Fibroblast of gingiva (primary cell): ENCODE measurements at regions not wholly inside any gene's neighbourhood (a gene's known extent, or its start where the extent isn't known, plus 50 kb on each side); places are given as distances from the start of the nearest gene placed in this dataset.
"Not testable (repeated sequence)": the region's sequence is repeated elsewhere in the genome, so short reads cannot be mapped to it uniquely, and the experiment has no call there.

Experiments used
- DNase-seq: peaks from one replicate; pipeline ENCODE4 v3.0.0-alpha.2; 2011; ENCODE audit warnings: low read depth

DNA sequence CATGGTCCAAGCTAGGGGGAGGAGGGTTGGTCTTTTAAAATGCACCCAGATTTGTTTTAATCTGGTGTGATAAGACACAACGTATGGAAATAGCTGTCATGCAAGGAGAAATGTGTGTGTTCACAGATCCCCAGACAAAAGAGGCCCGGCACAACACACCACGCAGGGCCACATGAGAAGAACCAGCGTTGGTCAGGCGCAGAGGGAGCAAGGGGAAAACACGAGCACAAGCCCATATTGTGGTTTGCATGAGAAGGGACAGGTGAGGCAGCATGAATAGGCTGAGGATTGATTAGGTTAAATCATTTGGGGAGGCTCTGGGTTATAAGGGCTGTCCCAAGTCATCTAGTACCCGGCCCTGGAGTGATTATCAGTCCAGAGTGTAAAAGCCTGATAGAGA, 272.5 kb upstream of the NCKAP5 start:
- DNase-seq = no peak

DNA sequence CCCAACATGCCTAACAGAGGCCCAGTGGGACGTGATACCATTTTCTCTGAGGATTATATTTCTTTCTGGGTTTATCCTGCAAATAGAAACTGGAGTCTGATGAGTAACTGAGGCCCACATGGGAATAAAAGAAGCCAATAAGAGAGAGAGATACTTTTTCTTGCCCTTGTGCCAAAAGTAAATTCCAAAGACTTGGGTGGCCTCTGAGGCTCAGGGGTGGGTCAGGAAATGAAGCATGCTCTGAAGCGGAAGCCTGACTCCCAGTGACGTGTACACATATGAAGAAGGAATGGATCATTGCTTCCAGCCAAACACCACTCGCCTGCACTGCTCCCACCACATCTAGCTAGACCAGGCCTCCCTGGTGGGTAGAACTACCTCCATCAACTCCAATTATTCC, 273.6 kb upstream of the NCKAP5 start:
- peak; percentile 68 for DNase-seq

DNA sequence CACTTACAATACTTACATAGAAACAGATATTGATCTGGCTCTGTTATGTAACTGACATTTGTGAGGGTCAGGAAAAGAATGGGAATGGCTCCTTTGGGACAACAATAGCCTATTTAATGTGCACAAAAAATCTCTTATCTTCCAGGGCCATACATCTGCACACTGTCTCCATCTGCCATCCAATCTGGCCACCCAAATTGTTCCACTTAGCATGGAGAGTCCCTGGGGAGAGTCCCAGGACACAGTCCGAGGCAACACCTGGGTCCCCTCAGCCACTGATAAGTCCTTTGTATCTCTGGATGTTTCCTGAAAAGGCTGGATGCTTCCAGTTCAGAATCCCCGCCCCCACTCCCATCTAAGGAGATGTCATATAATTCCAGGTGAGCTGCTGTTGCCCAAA, 274.2 kb upstream of the NCKAP5 start:
- no peak for DNase-seq

DNA sequence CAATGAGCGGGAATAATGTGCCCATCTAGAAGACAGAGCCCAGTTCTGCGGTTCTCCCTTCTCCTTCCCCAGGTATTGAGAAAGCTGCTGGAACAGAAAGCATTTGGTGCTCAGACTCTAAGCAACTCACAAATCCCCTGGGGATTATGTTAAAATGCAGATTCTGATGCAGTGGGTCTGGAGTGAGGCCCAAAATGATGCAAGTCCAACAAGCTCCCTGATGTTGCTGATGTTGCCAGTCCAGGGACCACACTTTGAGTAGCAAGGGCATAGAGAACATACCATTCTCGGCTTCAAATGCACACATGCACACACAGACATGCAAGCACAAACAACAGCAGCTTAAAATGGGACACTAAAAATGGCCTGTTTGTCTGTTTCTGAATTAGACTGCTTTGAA, 274.8 kb upstream of the NCKAP5 start:
- peak; percentile 67 for DNase-seq

DNA sequence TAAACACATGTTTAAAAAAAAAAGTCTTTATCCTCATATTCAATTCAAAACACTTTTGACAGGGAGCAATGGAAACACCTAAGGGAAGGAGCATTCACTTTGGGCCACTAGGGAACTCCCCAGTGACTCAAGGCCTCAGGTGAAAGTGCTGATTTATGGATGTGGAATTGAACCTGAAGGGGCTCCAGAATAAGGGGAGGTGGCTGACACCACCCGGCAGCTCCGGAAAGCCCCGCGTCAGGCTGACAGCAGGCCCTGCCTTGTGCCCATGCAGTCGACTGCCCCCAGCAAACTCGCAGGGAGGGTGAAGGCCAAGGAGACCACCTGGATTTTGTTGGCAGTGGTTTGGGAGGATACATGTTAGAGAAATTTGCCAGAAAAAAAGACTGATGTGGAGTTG, 275.3 kb upstream of the NCKAP5 start:
- no peak for DNase-seq

DNA sequence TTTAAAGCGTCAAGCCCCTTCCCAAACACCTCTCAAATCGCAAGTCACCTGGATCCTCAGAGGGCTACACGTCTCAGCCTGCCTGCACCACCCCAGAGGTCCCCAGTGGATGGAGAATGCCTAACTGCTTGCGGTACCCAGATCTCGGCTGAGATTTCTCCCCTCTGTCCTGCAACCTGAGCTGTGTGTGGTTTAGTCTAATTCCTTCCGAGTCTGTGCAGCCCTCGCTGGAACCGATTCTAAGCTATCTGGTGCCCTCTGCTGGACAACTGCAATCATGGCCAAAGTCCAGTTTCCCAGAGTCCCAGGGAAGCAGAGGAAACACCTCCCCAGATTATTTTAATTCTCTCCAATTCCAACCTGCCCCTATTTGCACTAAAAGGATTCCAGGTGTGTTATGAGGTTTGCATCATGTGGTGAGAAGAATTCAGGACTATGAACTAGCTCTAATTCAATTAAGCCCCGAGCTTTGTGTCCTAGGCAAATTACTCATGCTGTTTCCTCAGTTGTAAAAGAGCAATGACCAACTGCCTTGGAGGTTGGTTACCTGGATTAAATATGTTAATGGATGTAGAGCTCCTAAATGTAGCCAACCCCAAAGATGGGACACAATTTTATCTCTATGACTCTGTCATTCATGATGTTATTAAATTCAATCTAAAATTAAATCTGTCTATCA, 276.1 kb upstream of the NCKAP5 start:
- peak; percentile 45 for DNase-seq

DNA sequence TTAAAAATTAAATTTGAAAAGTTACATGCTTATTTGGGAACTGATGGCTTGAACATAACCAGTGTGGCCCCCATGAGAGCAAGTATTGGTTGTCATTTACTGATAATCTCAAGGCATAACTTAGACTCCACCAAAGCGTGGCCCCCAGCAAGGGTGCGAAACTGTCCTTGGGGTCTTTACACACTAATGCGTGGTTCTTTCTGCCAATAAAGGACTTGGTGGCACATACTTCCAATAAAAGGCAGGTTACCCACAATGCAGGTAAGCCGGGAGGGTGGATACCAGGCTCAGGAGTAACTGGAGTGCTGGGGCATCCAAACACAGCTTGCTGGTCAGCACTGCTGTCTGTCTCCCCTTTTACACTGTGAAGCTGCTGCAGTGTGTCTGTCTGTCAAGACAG, 278.2 kb upstream of the NCKAP5 start:
- no peak for DNase-seq

DNA sequence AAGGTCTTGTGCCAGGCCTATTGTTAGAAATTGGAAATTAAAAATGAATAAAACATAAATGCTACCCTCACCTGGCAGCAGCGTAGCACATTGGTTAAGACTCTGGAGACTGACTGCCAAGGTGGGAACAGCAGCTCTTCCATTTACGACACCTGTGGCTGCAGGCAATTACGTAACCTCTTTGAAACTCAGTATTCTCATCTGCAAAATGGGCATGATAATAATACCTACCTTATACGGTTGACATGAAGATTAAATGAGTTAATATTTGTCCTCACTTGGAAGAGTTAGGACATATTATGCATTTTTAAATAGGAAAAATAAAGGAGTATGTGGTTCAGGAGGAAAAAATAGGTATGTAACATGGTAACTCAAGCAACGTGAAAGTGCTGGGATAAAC, 279.3 kb upstream of the NCKAP5 start:
- DNase-seq = no peak

DNA sequence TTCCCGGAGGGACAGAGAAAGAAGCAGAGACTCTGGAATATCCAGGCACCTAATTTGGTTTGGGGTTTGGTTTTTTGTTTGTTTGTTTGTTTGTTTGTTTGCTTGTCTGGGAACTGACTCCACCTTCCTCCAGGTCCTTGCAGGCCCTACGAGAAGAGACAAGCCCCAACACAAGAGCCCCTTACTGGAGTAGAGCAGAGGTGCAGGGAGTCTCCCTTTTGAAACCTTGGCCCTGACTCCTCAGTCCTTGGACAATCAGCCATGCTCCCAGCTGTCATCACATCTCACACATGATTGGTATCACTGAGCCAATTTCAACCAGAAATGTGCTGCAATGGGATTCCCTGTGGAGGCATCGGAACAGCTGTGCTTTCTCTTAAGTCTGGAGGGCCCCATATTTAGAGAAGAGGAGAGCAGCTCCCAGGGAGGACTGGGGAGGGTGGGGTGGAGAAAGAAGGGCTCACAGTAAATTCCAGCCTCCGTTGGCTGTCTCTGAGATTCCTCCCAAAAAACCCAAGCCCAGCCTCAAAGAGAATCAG, 279.9 kb upstream of the NCKAP5 start:
- DNase-seq = no peak

DNA sequence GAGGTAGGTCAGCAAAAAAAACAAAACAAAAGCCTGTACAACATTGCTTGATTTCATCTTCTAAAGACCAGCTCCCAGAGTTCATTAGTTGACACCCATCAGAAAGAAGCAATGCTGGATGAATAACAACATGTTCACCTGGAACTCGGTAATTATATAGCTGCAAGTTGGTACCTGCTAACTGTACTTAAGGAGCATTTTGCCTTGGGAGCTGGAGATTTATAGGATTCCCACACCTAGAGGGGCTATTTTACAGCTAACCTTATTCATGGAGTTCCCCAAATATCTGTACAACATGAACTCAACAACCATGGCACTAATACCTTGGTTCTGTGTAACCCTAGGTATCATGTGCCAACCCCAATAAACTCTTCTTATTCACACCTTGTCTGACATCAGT, 281.1 kb upstream of the NCKAP5 start:
- no peak for DNase-seq

DNA sequence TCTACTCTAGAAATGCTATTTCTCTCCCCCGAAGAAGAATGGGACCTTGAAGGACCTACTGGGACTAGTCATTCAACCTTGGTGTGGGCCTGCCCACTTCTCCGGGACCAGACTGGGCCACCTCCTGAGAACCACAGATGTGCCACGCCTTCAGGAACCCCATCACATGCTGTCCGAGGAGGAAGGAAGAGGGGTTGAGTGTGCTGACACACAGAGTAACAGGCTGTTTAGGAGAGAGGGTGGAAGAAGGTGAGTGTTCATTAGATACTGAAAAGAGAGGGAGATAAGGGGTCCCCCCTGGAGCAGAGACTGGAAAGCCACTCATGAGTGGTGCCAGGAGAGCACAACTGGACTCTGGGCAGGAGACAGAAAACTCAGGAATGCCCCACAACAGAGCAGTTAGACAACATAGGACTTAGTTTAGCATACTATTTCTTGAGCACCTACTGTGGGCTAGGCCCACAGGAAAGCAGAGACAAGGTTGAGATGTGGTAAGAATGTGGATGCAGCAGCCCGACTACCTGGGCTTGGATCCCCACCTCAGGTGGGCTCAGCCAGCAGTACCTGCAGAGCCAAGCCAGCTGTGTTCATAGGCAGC, 286.4 kb upstream of the NCKAP5 start:
- no peak for DNase-seq

DNA sequence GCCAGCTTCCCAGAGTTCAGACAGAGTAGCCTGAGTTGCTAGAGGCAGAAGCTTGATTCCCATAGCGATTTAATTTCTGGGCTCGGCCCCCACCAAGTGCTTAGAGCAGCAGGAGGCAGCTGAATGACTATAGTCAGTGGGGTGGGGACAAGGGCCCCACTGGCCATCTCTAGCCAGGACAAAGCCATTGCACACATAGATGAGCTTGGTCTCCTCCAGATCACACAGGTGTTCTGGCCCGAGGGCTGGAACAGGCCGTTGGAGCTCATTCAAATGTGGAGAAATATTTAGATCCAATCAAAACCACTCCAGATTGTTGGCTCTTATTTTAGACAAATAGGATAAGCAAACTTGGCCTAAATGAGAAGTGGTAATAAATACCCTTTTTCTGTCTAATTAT, 287.3 kb upstream of the NCKAP5 start:
- DNase-seq = no peak

DNA sequence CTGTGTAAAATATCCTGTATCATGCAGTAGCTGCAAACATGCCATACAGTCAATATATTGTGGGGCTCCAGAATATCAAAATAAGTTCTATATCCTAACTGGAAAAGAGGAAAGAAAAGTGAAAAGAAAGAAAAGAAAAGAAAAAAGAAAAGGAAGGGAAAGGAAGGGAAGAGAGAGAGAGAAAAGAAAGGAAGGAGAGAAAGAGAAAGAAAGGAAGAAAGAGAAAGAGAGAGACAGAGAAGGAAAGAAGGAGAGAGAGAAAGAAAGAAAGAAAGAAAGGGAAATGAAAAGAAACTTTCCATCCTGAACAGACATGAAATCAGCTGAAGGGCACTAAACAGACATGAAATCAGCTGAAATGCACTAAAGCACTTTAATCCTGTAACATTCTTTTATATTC, 288.4 kb upstream of the NCKAP5 start:
- no peak for DNase-seq

DNA sequence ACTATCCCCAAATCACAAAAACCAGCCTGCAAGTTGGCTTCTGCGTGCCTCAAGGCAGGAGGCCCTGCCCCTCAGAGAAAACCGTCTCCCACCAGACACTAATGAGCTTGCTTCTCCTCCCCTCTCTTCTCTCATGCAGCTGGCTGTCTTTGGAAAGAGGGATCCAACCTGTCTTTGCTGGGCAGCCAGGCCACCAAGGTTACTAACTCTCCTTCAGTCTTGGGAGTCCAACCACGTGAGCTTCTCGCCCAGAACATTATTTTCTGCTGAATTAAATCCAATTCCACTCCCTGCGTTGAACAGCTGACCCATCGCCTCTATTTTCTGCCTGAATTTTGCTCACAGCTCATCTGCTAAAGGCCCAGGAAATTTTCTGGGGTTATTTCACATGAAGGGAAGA, 291.3 kb upstream of the NCKAP5 start:
- no peak for DNase-seq

DNA sequence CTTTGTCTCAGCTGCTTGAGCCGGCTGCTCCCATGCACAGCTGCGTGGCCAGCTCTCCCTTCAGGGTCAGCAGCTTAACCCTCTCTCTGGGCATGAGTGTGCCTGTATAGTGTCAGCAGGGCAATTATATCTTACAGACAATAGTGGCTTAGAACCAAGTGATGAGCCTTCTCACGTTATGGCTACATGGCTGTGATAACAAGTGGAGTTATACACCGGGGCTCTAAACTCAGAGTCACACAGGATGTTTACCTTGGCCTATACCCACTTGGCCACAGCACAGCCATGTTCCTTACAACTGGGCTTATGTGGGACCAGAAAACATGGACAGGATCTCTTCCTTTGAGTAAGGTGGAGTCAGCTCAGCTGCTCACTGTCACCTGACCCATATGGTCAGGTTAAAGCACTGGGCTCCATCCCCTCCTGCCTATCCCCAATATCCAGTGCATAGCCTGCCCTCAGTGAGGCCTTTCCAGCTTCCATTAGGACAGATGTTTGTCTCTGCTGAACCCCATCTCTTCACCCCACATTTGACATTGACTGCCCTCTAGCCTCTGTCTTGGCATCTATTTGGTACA, 294.2 kb upstream of the NCKAP5 start:
- no peak for DNase-seq

DNA sequence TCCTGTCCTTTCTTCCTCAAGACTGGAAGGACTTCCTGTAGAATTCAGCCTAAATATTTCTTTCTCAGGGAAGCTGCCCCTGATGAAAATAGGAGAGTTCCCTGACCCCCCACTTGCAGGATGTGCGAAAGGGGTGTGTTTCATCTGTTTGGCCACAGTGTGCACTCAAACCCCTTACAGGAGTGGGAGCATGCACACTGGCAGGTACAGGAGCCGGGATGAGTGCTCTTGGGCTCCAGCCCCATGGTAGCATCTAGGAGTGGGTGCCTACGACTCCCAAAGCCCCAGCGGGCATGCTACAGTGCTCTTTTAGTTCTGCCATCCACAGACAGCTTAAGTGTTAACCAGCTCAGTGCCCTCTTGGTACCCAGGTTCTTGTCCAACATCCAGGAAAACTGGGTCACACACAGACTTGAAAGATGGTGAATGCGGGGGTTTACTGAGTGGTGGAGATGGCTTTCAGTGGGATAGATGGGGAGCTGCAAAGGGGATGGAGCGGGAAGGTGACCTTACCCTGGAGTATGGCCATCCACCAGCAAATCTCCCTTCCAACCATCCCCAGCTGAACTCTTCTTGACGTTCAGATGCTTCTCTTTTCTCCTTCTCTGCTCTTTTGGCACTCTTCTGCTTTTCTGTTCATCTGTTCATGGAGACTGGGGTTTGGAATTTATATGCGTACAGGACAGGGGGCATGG, 295.0 kb upstream of the NCKAP5 start:
- no peak for DNase-seq

DNA sequence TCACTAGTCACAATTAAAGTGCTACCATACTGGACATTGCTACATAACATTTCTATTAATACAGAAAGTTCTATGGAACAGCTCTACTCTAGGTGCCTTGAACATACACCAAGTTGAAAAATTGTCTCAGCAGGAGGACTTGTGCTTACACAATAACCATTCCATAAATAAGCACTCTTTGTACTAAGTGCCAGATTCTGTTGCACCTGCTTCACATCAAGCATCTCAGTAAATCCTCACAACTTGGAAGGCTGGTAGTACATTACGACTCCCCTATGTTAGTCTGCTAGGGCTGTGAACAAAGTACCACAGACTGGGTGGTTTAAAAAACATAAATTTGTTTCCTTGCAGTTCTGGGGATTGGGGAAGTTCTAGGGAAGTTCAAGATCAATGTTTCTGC, 296.9 kb upstream of the NCKAP5 start:
- DNase-seq = no peak

DNA sequence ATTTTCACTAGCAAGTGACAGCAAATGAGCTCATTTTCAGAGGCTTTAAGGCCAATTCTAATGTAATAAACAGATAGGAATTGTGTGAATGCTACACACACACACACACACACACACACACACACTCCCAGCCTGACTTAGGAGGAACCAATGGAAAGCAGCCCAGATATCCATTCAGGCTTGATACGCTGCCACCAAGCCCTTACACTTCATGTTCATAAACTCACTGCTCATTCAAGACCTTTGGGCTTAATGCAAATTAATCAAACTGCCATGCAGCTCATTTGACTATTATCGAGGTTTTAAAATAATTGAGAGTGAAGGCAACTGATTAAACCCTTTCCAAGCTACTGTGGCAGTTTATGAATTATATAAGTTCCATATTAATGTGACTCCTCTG, 298.9 kb upstream of the NCKAP5 start:
- DNase-seq = no peak

DNA sequence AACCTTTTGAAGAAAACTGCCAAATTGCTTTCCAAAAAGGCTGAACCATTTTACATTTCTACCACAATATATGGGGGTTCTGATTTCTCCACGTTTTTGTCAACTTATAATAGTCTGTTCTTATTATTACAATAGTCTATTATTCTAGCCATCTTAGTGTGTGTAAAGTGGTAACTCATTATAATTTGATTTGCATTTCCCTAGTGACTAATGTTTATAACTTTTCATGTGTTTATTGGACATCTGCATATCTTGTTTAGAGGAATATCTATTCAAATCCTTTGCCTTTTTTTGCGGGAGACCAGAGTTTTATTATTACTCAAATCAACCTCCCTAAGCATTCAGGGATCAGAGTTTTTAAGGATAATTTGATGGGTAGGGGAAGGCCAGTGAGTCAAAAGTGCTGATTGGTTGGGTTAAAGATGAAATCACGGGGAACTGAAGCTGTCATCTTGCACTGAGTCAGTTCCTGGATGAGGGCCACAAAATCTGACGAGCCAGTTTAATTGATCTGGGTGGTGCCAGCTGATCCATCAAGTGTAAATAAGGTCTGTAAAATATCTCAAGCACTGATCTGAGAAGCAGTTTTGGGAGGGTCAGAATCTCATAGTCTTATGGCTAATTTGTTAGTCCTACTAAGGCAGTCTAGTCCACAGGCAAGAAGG, 303.4 kb upstream of the NCKAP5 start:
- DNase-seq = no peak

DNA sequence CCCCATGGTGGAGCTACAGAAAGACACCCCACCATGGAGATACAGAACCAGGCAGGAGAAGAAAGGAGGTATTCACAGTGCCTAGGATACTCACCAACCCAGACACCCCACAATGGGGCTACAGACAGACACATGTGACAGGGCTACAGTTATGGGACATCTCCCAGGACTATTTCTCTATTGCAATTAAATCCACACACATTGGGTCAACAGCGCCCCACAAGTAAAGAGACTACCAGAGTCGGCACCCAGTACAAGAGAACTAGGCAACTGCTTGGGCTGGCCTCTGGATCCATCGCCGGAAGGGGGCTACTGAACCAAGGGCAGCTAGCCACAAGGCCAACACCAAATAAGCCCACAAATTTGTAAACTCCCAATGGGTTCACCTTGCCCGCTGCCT, 310.1 kb upstream of the NCKAP5 start:
- no peak for DNase-seq

DNA sequence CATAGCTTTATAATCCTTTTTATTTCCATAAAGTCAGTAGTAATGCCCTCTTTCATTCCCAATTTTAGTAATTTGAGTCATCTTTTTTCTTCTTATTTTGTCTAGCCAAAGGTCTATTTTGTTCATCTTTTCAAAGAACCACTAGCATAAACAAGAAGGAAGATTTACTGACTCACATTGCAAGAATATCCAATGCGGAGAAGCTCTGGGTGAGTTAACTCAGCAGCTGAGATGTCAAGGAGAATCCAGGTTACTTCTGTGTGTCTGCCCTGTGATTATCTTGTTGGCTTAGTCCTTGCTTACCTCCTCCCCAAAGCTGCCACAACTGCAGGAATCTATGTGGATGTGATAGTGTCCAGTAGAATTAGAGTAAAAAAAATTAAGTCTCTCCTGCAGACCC, 311.4 kb upstream of the NCKAP5 start:
- DNase-seq = no peak

DNA sequence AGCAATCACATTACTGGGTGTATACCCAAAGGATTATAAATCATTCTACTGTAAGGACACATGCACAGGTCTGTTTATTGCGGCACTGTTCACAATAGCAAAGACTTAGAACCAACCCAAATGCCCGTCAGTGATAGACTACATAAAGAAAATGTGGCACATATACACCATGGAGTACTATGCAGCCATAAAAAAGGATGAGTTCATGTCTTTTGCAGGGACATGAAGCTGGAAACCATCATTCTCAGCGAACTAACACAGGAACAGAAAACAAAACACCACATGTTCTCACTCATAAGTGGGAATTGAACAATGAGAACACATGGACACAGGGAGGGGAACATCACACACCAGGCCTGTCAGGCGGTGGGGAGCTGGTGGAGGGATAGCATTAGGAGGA, 313.9 kb upstream of the NCKAP5 start:
- not testable (repeated sequence) for DNase-seq
